ENCODE measurements at regions not wholly inside any gene's neighbourhood (a gene's known extent, or its start where the extent isn't known, plus 50 kb on each side); places are given as distances from the start of the nearest gene placed in this dataset.

DNA sequence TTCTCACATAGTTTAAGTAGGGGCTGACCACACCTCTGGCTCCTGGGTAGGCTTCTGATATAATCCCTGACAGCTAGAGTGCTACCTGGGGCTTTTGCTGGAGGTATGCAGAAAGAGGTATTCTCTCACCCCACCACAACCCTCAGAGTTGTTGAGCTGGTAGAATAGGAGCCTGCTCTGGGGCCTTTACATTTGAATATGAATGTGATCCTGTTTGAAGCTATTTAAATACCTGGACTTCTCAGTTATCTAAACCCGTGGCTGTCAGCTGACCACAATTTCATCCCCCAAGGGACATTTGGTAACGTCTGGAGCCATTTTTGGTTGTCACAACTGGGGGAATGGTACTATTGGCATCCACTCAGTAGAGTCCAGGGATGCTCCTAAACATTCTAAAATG lies 669.1 kb downstream of the SATB2 start:
- no peak for DNase-seq

DNA sequence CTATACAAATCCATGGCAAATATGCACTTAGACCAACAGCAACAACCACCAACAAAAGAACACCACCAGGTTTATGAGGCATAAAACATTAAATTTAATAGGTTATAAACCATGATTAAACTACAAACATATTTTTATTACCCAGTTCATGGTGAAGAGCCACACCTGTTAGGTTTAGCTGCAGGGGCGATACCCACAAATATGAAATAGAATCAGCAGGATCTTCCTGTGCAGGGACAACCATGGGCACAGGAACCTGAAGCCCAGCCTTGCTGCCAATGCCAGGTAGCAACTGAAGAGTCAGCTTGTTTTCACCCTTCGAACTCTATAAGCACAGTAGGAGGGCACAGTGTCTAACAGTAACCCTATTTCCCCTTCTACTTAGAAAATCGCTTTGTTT lies 675.0 kb downstream of the SATB2 start:
- DNase-seq, result no peak

DNA sequence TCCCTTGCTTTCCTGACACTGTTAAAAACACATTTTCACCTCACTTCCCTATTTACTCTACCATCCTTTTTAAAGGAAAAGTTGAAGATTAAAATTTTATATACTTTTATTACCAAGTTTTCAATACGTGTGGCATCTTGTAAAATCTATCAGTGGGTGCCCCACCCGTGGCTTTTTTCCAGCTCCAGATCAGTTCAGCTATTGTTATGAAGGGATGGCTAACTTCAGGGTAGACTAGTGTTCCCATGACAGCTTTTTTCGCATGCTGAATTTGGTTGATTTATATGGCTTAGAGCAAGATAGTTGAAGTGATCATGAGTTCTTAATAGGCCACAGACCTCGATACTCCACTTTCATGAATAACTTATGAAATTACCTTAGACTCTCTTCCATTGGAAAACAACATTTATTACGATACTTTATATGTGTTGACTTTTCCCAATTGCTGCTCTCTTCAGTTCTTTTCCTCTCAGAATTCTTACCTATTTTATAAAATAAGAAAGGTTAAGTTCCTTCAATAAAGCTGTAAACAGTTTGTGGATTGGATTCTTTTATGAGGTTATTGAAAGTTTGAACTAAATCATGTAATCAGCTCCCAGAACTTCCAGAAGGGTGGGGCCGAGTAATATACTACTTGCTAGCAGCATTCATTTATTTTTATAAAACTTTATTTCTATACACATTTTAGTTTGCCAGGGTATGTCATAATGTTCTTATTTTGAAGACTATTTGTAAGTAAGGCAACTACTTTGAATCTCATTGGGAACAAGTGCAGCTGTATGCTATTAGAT lies 680.9 kb downstream of the SATB2 start:
- DNase-seq, result no peak

DNA sequence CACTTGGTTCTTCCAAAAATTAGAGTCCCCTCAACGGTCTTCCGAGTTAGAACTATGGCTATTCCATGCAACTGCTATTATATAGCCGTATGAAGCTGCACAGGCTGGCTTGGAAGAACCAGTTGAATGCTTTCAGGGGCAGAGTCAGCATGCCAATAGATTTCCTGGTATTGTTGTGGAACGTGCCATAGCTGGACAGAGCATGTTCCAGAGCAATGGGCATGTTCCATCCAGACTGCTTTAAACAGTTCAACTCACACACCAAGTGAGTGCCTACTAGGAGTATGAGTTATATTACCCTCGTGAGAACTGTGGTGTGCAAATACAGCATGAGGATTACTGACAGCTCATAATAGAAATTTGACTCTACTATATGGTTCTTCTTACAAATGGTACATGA lies 682.0 kb downstream of the SATB2 start:
- DNase-seq, result no peak

DNA sequence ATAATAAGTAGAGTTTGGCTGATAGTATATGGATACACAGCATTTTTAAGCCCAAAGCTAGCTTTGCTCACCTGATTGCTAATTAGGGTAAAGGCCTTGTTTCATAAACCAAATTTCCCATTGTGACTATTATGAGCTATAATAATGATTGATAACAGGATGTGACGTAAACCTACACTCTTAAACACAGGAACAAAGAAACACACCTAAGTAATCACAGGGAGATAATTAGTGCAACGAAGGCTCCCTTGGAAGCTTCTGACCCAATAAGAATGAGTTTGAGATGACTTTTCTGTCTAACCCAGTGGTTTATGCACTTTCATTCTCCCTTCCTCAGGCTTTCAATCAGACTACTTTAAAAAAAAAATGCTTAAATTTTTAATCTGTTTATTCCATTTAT lies 683.2 kb downstream of the SATB2 start:
- DNase-seq, result no peak

DNA sequence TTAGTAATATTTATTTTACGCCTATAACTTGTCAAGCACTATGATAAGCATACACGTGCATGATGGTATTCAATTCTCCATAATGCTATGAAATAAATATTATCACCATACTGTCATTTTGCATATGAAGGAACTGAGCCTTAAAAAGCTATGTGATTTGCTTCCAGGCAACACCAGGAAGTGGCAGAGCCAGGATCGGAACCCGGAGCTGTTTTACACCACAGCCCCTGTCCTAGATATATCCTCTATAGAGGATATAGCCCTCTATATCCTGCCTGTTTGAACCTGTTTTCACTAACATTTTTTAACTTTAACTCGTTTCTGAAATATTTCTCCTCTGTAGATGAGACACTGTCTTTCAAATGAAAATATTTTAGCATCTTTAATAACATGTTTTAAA lies 690.0 kb downstream of the SATB2 start:
- DNase-seq, result no peak

DNA sequence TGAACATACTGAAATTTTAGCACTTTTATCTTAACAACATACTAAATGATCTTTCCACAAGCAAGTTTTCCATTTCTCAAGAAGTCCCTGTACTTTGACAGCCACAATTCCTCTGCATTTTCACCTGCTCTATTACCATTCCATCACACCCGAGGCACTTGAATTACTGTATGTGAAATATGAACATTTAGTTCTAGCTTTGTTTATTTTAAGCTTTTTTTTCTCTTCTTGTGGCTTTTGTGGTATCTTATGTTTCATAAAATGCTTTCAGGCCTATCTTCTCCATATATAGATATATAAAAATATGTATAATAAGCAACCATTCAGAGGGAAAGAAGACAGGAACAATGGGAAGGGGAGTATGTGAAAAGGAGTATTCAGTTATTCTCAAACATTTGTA lies 693.9 kb downstream of the SATB2 start:
- no peak for DNase-seq

DNA sequence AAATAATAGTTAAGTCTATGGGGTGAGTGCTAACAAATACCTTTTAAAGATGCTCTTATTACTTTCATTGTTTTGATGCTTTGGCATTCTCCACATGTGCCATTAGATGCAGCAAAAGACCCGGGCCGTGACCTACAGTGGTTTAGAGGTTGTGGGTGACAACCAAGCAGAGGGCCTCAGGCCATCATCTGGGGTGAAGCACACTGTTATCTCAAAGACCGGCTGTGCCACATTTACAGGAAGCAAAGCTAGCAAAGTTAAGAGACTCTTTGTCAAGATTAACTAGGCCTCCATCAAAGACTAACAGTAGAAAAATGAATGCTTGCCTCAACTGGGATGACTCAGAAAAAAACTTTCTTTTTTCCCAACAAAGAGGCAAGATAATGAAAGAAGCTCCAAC lies 695.3 kb downstream of the SATB2 start:
- no peak for DNase-seq

DNA sequence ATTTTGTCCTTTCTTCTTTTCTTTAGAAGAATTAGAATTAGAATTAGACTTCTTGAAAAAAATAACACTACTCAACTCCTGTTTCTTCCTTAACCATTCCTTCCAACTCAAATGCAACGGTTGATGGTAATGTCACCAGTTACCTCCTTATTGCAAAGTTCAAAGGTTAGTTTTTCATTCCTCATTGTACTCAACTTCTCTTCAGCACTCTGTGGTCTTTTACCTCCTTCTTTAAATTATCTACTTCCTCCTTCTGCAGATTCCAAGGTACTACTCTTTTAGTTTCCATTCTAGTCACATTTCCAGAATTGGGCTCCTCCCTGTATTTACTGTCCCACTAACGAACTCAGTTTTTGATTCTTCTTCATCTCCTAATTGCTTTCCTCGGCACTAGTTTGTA lies 700.7 kb downstream of the SATB2 start:
- DNase-seq, result no peak

DNA sequence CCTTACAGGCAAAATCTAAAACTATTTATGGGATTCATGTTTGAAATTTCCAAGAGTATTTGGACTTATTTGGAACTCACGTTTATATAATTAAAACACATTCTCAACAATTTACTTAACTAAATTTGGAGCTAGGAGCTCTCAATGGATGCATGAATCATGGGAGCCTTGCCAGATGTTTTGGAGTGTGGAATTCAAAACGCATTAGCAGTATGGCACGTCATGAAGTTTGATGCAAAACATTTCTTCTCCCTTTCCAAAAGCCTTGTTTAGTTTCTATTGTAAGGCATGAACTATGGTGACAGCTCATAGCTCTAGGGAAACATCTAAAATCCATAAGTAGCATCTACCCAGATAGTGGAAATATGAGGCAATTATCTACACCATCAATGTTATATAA lies 701.6 kb downstream of the SATB2 start:
- DNase-seq, result no peak

DNA sequence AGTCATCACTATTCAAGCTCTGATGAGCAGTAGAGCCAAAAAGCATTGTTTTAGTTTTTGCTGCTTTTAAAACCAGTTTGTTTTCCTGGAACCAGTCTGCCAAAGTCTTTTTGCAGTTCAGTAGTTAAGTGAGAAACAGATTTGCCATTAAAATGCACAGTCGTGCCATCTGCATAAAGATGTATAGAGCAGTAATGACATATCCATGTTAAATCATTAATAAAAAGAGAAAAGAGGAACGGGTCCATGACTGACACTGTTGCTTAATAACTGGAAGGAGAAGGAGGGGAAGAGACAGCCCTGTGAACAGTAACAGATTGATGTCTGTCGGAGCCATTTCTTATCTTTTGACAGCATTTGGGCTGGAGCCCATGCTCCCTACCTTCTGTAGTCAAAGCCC lies 704.6 kb downstream of the SATB2 start:
- DNase-seq, result no peak

DNA sequence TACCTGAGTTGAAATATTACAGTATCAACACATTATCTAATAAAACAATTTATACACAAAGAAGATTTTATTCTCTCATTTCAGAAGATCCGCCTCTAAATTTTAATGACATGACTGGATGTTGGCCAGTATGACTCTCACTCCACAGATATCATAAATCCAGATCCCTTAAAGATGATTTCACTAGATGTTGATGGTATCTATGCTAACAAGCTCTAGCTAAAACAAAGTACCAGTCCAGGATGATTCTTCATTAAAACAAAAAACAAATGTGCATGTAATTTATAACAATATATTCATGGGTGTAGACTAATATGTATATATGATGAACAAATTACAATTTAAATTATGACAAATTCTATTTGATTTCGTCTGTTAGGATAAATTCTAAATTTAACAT lies 708.4 kb downstream of the SATB2 start:
- DNase-seq, result no peak

DNA sequence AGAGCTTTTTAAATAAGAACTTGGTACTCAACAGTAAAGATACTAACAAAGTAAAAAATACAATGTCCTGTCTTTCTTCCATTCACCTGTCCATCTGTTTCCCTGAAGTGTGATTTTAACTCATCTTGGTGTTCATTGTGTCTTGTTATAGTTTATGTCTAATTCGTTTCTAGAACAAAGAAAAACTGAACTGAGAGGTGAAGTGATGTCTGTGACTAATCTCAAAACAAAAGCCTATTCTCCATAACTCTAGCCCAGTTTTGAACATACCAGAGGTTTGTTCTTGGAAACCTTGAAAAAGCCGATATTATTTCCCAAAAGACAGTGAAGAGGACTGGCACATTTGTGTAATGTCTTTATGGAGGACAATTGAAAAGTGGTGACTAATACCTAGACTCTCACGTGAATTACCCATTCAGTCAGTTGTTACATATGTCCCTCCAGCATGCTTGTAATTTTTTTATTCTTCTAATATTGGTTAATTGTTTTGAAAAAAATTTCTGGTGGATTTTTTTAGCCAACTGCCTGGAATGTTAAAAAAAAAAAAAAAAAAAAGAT lies 725.8 kb downstream of the SATB2 start:
- DNase-seq, result no peak

DNA sequence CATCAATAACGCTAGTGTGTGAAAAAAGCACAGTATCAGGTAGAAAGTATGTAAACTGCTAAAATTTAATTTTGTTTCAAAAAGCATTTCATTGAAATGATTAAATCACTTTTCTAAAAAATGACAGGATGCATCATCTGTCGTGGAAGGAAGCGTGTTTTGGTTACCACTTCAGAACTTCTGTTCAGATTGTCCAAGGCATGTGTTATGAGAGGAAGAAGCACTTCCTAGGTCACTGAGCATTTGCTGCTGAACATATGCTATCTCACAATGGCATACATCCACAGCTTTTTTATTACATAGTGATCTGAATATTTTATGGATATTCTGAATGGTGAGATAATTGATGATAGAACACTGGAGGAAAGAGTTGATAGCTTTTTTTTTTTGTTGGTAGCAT lies 737.5 kb downstream of the SATB2 start:
- DNase-seq, result no peak

DNA sequence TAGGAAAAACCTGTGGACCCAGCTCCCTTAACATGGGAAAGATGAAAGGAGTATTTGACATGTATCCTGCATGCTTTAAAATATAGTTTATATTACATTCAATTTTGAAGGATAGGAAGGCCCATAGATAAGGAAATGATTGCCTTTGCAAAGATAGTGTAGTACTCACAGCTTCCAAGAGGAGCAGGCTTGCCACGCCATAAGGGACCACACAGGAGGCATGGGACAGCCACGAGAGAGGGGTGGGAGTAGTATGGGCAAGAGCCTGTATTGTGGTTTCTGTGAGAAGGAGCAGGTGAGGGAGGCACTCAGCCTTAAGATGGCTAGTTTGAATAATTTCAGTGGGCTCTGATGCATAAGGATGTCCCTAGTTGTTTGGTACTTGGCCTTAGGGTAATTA lies 740.3 kb downstream of the SATB2 start:
- DNase-seq, result no peak

DNA sequence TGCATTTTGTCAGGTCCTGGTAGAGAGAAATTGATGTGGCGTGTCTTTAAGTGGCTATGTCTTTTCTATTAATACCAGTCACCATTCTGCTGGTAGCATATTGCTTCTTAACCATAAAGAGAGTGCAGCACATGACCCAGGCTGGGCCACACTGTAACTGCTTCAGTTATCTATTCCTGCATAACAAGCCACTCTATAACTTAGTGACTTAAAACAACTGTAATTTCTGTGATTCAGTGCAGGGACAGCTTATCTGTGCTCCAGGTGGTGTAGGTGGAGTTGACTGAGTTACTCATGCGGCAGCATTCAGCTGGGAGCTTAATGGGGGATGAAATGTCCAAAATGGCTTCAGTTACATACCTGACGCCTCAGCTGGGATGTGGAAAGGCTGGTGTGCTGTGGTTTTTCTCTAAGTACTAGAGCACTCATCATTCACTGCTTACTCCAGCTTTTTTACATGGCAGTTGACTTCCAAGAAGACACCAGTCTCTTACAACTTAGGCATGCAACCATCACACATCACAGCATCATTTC lies 742.4 kb downstream of the SATB2 start:
- DNase-seq, result no peak

DNA sequence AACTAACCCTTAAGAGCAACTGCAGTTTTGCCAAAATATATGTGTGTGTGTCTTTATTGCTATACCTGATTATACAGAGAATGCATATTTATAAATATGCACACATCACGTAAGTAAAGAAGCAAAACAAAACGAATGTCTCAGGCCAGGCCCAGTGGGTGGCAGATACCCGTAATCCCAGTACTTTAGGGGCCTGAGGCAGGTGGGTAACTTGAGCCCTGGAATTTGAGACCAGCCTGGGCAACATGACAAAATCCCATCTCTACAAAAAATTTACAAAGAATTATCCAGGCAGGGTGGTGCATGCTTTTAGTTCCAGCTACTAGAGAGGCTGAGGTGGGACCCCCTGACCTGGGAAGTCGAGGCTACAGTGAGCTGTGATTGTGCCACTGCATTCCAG lies 745.3 kb downstream of the SATB2 start:
- DNase-seq, result no peak

DNA sequence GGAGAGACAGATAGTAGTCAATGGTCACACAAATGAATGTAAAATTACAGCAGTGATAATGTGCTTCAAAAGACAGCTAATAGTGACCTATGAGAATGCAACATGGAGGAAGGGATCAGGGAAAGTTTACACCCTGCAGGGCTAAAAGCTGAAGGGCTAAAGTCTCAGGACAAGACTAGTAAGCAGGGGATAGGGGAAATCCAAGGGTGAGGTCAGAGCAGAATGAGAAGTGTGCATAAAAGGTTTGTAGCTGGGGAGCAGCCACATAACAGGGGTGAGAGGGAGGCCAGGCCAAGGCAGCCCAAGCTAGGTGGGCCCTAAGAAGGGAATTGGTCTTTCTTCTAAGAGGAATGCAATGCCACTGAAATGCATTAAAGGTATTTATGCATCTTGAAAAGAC lies 746.3 kb downstream of the SATB2 start:
- no peak for DNase-seq

DNA sequence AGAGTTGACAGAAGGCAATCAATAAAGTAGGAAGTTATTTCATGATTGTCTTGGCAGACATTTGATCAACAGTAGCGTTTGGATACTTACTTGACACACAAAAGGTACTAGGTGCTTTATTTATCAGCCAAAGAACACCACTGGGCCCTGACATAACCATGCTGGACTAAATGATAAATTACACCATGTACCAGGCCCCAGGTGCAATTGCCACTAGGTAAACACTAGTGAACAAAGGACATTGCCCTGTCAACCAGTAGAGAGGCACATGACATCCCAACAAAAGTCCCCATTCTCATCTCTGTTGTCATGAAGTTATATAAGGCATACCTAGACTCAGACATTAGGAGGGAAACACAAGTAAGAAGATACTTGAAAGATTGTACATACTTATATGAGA lies 747.2 kb downstream of the SATB2 start:
- no peak for DNase-seq

DNA sequence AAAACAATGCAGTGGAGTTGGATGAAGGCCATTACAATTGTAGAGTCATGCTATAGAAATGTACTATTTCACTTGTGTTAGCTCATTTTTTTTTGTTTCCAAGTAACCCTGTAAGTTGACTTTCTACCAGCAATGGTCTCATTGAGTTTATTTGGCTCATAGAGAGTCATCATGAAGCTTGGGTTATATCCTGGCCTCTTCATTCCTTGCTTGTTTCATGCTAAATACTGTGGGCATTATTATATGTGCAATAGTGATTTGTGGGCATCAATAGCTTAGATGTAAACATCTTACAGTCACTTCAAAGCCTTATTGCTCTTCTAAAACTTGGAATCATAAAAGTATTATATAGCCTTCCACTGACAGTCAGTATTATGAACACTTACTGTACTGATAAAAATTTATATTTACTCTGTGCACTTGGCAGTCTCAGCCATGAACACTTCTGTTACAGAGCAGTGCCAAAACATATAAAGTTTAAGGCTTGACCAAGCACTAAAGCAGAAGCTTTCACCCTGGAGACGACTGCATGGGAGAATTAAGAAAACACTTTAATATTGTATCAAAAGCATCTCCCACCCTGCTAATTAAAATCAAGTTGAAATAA lies 751.2 kb downstream of the SATB2 start:
- no peak for DNase-seq

DNA sequence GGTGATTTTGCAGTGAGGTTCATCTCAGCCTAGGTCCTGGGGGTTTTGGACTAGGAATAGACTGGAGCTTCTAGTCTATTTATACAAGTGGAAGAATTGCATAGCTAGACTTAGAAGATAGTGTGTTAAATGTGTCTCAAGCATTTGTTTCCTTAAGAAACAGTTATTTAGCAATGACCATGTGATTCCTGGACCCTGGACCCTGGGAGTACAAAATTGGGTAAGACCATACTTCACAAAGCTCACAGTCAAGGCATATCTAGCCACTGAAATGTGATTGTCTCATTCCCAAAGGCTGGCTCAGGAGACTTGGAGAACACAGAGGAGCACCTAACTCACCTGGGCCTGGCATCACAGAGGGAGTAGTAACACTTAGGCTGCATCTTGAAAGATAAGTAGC lies 754.5 kb downstream of the SATB2 start:
- no peak for DNase-seq

DNA sequence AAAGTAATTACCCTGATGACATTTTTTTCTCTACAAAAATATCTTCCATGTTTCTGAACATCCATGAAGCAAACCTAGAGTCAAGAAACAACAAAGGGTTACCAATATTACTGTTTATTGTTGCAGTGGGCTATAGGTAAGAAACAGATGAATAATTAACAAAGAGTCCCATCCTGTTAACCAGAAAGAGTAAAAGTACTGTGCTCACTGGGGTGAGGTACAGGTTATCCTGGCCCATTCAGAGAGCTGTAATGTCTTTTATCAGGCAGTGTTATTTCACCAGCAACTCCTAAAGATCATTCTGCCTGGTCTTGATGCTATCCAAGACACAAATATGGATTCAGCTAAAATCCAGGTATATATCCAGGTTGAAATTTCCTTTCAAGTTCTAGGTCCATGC lies 754.9 kb downstream of the SATB2 start:
- DNase-seq, result no peak

DNA sequence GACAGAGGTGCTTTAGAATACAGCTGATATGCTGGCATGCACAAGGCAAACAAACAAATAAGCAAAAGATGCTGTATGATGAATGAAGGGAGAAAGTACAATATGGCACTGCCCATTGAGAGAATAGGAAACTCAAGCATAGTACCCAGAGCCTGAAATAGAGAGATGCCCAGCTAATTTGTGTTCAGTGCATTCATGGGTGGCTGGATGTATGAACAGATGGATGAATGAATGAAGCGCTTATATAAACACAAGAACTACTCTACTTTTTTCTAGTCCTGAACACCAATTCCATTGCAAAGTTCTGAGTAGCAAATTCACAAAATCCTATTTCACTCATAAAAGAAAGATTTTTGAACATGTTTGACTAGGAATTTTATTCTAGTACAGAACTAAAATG lies 756.3 kb downstream of the SATB2 start:
- no peak for DNase-seq

DNA sequence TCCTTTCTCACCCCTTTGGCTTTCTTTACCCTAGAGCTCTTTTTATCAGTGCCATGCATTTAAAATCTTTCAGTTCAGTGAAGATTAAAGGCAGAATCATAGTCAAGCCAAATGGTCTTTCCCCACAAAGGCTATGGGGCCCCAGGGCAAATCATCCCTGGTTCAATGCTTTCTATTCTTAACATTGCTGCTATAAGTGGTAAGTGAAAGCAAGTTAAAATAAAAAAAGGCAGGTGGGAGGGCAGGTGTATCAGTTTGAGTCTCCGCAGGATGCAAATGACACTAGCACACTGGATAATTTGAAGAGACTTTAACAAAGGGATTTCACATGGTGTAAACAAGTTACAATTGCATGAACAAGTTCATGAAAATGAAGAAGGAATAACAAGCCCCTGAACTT lies 757.4 kb downstream of the SATB2 start:
- DNase-seq, result no peak

DNA sequence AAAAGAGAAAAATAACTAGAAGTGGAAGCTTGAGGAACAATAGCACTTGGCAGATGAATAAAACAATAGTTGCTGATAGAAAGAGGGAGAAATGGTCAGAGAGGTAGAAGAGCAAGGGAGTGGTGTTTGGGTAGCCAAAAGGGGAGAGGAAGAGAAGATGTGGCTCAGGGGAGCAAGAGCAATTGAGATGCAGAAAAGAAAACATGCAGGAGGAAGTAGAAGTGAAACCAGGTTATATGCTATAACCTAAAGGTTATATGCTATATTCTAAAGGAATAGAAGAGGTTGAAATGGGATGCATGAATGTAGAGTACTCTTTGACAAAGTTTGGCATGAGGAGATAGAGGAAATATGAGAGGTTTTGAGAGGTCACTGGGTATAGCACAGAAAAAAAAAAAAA lies 759.5 kb downstream of the SATB2 start:
- no peak for DNase-seq

Data from T1000 (cell line).